ENCODE measurements at regions not wholly inside any gene's neighbourhood (a gene's known extent, or its start where the extent isn't known, plus 50 kb on each side); places are given as distances from the start of the nearest gene placed in this dataset.

DNA sequence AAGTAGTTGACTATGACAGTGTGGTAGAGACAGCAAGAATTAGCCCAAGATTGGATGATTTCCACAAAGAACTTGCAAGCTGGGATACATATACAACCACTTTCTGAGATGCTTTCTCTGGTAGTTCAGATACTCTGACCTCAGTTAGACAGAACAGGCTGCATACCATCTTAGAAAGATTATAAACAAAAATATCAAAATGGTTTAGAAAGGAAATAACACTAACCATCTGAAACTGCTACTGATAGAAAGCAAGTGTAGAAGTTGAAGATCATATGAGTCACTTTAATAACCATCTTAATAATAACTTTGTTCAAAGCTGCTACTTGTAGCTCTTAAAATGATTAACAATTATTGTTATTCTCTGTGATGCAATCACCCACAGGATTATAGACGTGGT lies 255.4 kb upstream of the TTC29 start:
- TF ChIP-seq, protein P1, sequence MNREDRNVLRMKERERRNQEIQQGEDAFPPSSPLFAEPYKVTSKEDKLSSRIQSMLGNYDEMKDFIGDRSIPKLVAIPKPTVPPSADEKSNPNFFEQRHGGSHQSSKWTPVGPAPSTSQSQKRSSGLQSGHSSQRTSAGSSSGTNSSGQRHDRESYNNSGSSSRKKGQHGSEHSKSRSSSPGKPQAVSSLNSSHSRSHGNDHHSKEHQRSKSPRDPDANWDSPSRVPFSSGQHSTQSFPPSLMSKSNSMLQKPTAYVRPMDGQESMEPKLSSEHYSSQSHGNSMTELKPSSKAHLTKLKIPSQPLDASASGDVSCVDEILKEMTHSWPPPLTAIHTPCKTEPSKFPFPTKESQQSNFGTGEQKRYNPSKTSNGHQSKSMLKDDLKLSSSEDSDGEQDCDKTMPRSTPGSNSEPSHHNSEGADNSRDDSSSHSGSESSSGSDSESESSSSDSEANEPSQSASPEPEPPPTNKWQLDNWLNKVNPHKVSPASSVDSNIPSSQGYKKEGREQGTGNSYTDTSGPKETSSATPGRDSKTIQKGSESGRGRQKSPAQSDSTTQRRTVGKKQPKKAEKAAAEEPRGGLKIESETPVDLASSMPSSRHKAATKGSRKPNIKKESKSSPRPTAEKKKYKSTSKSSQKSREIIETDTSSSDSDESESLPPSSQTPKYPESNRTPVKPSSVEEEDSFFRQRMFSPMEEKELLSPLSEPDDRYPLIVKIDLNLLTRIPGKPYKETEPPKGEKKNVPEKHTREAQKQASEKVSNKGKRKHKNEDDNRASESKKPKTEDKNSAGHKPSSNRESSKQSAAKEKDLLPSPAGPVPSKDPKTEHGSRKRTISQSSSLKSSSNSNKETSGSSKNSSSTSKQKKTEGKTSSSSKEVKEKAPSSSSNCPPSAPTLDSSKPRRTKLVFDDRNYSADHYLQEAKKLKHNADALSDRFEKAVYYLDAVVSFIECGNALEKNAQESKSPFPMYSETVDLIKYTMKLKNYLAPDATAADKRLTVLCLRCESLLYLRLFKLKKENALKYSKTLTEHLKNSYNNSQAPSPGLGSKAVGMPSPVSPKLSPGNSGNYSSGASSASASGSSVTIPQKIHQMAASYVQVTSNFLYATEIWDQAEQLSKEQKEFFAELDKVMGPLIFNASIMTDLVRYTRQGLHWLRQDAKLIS (CRISPR knock-in tag; IDR thresholded peaks at IDR 0.05; ENCODE audit: borderline replicate concordance), result no peak
- TF ChIP-seq NR3C1 (CRISPR knock-in tag; conservative IDR thresholded peaks at IDR 0.05; ENCODE audit: low read depth), result no peak
- TF ChIP-seq, protein P2, sequence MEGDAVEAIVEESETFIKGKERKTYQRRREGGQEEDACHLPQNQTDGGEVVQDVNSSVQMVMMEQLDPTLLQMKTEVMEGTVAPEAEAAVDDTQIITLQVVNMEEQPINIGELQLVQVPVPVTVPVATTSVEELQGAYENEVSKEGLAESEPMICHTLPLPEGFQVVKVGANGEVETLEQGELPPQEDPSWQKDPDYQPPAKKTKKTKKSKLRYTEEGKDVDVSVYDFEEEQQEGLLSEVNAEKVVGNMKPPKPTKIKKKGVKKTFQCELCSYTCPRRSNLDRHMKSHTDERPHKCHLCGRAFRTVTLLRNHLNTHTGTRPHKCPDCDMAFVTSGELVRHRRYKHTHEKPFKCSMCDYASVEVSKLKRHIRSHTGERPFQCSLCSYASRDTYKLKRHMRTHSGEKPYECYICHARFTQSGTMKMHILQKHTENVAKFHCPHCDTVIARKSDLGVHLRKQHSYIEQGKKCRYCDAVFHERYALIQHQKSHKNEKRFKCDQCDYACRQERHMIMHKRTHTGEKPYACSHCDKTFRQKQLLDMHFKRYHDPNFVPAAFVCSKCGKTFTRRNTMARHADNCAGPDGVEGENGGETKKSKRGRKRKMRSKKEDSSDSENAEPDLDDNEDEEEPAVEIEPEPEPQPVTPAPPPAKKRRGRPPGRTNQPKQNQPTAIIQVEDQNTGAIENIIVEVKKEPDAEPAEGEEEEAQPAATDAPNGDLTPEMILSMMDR (IDR thresholded peaks at IDR 0.05), result no peak
- no peak for TF ChIP-seq ESRRA (CRISPR knock-in tag; IDR thresholded peaks at IDR 0.05; ENCODE audit: borderline replicate concordance)
- TF ChIP-seq, protein P3, sequence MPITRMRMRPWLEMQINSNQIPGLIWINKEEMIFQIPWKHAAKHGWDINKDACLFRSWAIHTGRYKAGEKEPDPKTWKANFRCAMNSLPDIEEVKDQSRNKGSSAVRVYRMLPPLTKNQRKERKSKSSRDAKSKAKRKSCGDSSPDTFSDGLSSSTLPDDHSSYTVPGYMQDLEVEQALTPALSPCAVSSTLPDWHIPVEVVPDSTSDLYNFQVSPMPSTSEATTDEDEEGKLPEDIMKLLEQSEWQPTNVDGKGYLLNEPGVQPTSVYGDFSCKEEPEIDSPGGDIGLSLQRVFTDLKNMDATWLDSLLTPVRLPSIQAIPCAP (CRISPR knock-in tag; IDR thresholded peaks at IDR 0.05), result no peak
- TF ChIP-seq, protein P4, sequence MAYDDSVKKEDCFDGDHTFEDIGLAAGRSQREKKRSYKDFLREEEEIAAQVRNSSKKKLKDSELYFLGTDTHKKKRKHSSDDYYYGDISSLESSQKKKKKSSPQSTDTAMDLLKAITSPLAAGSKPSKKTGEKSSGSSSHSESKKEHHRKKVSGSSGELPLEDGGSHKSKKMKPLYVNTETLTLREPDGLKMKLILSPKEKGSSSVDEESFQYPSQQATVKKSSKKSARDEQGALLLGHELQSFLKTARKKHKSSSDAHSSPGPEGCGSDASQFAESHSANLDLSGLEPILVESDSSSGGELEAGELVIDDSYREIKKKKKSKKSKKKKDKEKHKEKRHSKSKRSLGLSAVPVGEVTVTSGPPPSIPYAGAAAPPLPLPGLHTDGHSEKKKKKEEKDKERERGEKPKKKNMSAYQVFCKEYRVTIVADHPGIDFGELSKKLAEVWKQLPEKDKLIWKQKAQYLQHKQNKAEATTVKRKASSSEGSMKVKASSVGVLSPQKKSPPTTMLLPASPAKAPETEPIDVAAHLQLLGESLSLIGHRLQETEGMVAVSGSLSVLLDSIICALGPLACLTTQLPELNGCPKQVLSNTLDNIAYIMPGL (CRISPR knock-in tag; IDR thresholded peaks at IDR 0.05), result no peak
- TF ChIP-seq, protein P5, sequence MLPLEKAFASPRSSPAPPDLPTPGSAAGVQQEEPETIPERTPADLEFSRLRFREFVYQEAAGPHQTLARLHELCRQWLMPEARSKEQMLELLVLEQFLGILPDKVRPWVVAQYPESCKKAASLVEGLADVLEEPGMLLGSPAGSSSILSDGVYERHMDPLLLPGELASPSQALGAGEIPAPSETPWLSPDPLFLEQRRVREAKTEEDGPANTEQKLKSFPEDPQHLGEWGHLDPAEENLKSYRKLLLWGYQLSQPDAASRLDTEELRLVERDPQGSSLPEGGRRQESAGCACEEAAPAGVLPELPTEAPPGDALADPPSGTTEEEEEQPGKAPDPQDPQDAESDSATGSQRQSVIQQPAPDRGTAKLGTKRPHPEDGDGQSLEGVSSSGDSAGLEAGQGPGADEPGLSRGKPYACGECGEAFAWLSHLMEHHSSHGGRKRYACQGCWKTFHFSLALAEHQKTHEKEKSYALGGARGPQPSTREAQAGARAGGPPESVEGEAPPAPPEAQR (CRISPR knock-in tag; IDR thresholded peaks at IDR 0.05), result no peak
- TF ChIP-seq ZNF317 (CRISPR knock-in tag; IDR thresholded peaks at IDR 0.05; ENCODE audit: borderline replicate concordance, low read depth), result no peak
- no peak for TF ChIP-seq IRF2 (CRISPR knock-in tag; IDR thresholded peaks at IDR 0.05; ENCODE audit: borderline replicate concordance, low read depth)

Measured in WTC11 (cell line).